HG03060 (cell line): ENCODE measurements at regions not wholly inside any gene's neighbourhood (a gene's known extent, or its start where the extent isn't known, plus 50 kb on each side); places are given as distances from the start of the nearest gene placed in this dataset.
"Not testable (repeated sequence)": the region's sequence is repeated elsewhere in the genome, so short reads cannot be mapped to it uniquely, and the experiment has no call there.

Experiments used
- ATAC-seq: cut with Tn5 transposase; IDR thresholded peaks from one replicate; pipeline ENCODE4 v1.9.1; 2021; ENCODE audit warnings: low read depth, moderate number of reproducible peaks; ENCODE audit not compliant: unreplicated experiment

GRCh38 chr20:25867776-25868649 lies 171.4 kb upstream of the ZNF337 start:
- ATAC-seq: peak; percentile 65

DNA sequence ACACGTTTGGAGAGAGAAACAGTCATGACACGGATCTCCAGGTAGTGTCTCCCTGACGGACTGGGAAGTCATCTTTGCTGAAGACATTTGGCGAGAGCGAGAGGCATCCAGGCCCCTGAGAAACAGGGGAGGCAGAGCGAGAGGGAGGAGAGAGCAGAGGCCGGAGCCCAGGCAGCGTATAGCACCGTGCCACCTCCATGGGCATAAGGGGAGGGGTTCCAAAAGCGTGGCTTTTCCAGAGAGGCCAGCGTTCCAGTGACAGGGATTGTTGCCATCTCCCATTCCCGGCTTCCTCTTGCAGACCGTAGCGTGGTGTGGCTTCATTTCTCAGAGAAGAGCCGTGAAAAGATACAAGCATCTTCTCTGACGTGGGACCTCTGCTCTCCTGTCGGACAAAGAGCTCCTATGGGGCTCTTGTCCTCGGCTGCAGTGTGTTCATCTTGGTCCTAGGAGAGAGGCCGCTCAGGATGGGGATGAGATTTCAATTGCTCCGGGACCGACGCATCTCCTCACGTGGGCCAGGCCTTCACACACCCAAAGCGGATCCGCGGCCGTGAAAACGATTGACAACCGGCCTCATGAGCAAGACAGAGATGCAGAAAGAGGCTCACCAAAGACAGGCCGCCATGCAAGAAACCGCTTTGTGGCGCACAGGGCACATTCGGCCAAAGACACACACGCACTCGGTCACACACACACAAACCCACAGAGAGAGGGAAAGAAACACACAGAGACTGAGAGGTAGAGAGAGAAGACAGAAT lies 170.5 kb upstream of the ZNF337 start:
- ATAC-seq: not testable (repeated sequence)

DNA sequence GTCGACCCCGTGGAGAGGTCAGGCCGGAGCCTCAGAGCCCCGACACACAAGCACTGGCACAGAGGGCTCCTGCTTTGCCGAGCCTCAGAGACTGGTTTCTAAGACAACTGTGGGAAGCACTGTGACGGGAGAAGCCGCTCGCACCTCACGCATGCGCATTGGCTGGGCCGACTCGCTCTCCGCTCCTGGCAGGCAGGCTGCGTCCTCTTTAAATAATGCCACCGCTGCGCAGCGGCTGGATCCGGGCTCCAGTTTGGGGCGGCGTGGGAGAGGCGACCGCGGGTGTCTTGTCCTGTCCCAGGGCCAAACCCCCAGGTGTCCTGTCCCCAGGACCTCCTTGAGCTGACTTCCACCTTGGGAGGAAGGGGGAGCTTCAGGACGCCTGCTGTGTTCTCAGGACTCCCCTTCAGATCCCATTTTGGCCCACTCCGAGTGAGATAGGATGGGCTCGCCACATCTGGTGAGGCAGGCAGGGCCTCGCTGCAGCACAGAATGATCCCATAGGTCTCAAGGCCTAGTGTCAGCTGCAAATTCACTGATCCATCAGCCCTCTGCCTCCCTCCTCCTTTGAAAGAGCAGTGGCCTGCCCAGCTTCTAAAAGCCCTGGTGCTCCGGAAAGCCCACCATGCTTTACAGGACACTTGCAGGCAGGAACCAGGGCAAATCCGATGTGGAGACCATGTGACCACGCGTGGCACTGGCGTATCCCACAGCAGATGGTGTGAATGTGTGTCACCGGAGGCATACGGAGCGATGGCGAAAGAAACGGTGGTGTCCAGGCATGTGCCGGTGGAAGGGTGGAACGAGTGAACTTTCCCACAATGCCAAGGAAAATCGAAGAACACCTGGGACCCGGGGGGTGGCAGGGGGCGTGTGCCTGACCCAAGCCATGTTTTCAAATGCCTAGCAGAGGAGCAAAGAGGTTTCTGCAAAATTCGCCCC lies 169.3 kb upstream of the ZNF337 start:
- ATAC-seq: no peak

- not testable (repeated sequence) for ATAC-seq
Measured at GRCh38 chr20:25864963-25865714, 168.5 kb upstream of the ZNF337 start.

GRCh38 chr20:25864326-25864962 lies 167.8 kb upstream of the ZNF337 start:
- no peak for ATAC-seq

GRCh38 chr20:25863536-25864325 lies 167.1 kb upstream of the ZNF337 start:
- ATAC-seq: no peak

- not testable (repeated sequence) for ATAC-seq
Measured at GRCh38 chr20:25862967-25863530, 166.4 kb upstream of the ZNF337 start.

DNA sequence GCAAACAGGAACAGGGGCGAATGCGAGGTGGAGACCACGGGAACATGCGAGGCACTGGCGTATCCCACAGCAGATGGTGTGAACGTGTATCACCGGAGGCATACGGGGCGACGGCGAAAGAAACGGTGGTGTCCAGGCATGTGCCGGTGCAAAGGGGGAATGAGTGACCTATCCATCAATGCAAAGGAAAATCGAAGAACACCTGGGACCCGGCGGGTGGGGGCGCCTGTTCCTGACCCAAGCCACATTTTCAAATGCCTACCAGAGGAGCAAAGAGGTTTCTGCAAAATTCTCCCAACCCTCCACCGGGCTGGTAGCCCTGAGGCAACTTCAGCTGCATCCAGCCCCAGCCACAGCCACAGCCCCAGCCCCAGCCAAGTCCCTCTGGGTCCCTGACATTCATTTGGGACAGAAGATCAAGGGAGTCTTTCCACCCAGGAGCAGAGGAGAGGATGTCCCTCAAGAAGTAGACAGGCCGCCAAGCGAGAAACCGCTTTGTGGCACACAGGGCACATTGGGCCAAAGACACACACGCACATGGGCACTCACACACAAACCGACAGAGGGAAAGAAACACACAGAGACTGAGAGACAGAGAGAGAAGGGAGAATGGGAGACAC lies 164.0 kb upstream of the ZNF337 start:
- ATAC-seq: no peak

- ATAC-seq: no peak
Measured at GRCh38 chr20:25859649-25860530, 163.2 kb upstream of the ZNF337 start.

DNA sequence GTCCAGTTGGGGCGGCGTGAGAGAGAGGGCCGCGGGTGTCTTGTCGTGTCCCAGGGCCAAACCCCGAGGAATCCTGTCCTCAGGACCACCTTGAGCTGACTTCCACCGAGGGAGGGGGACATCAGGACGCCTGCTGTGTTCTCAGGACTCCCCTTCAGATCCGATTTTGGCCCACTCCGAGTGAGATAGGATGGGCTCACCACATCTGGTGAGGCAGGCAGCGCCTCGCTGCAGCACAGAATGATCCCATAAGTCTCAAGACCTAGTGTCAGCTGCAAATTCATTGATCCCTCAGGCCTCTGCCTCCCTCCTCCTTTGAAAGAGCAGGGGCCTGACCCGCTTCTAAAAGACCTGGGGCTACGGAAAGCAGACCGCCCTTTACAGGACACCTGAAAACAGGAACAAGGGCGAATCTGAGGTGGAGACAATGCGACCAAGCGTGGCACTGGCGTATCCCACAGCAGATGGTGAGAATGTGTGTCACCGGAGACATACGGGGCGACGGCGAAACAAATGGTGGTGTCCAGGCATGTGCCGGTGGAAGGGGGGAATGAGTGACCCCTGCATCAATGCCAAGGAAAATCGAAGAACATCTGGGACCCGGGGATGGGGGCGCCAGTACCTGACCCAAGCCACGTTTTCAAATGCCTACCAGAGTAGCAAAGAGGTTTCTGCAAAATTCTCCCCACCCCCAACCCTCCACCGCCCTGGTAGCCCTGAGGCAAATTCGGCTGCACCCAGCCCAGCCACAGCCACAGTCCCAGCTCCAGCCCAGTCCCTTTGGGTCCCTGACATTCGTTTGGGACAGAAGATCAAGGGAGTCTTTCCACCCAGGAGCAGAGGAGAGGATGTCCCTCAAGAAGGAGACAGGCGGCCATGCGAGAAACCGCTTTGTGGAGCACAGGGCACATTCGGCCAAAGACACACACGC lies 162.1 kb upstream of the ZNF337 start:
- no peak for ATAC-seq

GRCh38 chr20:25857091-25857788 lies 160.6 kb upstream of the ZNF337 start:
- ATAC-seq: not testable (repeated sequence)

DNA sequence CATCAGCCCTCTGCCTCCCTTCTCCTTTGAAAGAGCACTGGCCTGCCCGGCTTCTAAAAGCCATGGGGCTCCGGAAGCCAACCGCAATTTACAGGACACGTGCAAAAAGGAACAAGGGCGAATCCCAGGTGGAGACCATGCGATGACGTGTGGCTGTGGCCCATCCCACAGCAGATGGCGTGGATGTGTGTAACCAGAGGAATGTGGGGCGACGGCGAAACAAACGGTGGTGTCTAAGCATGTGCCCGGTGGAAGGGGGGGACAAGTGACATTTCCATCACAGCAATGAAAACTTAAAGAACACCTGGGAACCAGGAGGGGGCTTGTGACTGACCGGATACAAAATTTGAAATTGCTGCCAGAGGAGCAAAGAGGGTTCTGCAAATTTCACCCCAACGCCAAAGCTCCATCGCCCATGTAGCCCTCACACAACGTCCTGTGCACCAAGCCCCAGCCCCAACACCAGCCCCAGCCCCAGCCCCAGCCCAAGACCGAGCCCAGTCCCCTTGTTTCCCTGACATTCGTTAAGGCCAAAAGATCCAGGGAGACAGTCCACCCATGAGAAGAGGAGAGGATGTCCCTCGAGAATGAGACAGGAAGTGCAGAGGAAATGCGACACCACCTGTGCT lies 159.7 kb upstream of the ZNF337 start:
- ATAC-seq: no peak

- not testable (repeated sequence) for ATAC-seq
Measured at GRCh38 chr20:25855451-25856156, 159.0 kb upstream of the ZNF337 start.

DNA sequence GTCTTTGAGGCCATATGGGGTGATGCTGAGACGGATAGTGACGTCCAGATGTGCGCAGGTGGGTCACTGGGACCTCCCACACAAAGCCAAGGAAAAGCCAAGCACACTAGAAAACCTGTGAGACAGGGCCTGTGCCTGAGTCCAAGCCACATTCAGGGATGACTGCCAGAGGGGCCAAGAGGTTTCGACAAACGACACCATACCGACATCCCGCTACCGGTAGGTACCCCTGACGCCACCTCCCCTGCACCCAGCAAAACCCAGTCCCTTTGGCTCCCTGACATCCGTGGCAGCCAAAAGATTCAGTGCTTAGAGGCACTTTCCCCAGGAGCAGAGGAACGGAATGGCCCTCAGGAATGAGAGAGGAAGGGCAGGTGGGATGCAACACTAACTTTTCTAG lies 158.0 kb upstream of the ZNF337 start:
- not testable (repeated sequence) for ATAC-seq
